ENCODE measurements at regions not wholly inside any gene's neighbourhood (a gene's known extent, or its start where the extent isn't known, plus 50 kb on each side); places are given as distances from the start of the nearest gene placed in this dataset.

GRCh38 chr1:105686026-105686425 lies 1370.4 kb upstream of the PRMT6 start:
- TF ChIP-seq POLR2A (IDR thresholded peaks at IDR 0.05; ENCODE audit: low read depth, low read length) = no peak
- no peak for TF ChIP-seq ZNF687 (IDR thresholded peaks at IDR 0.05)
- TF ChIP-seq GABPA (IDR thresholded peaks at IDR 0.05; ENCODE audit: low read depth) = no peak
- no peak for TF ChIP-seq ZSCAN29 (IDR thresholded peaks at IDR 0.05)
- no peak for TF ChIP-seq CHD2 (IDR thresholded peaks at IDR 0.05; ENCODE audit: borderline replicate concordance, low read depth, low read length)
- no peak for TF ChIP-seq TCF3 (IDR thresholded peaks at IDR 0.05; ENCODE audit: borderline replicate concordance, insufficient read depth, low read depth, low read length)
- no peak for TF ChIP-seq CTCF (IDR thresholded peaks at IDR 0.05 in 2 of 3, conservative IDR thresholded peaks at IDR 0.05 in 1 of 3; ENCODE audit: control insufficient read depth in 2 of 3, extremely low read depth in 1 of 3, insufficient read depth in 1 of 3, low read depth in 3 of 3, low read length in 3 of 3)
- no peak for TF ChIP-seq NRF1 (conservative IDR thresholded peaks at IDR 0.05; ENCODE audit: low read depth, low read length)
- TF ChIP-seq RAD21 (IDR thresholded peaks at IDR 0.05; ENCODE audit: insufficient read depth, low read depth, low read length) = no peak
- no peak for TF ChIP-seq CHD1 (IDR thresholded peaks at IDR 0.05; ENCODE audit: low read depth, low read length)
- TF ChIP-seq, protein P1, sequence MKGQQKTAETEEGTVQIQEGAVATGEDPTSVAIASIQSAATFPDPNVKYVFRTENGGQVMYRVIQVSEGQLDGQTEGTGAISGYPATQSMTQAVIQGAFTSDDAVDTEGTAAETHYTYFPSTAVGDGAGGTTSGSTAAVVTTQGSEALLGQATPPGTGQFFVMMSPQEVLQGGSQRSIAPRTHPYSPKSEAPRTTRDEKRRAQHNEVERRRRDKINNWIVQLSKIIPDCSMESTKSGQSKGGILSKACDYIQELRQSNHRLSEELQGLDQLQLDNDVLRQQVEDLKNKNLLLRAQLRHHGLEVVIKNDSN (IDR thresholded peaks at IDR 0.05; ENCODE audit: borderline replicate concordance, extremely low read length, insufficient read depth, low read depth, low read length) = no peak

Data from GM12878 (cell line).